DMS 273 (cell line): ENCODE measurements at regions not wholly inside any gene's neighbourhood (a gene's known extent, or its start where the extent isn't known, plus 50 kb on each side); places are given as distances from the start of the nearest gene placed in this dataset.
"Not testable (repeated sequence)": the region's sequence is repeated elsewhere in the genome, so short reads cannot be mapped to it uniquely, and the experiment has no call there.

Source experiments
- DNase-seq: peaks from one replicate; lab custom pipeline; 2025; ENCODE audit not compliant: unreplicated experiment; lab: John Stamatoyannopoulos, UW

DNA sequence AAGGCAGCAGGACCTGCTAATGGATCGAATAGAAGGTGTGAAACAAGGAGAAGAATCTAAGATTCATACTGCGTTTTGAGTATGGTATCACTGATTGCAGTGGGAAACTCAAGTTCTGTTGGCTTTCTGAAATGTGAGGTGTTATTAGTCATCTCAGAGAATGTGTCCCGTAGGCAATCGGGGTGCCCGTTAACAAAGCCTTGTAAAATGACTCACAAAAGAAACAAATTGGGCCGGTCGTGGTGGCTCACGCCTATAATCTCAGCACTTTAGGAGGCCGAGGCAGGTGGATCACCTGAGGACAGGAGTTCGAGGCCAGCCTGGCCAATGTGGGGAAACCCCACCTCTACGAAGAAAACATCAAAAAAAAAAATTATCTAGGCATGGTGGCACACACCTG is 118.2 kb upstream of the C7orf33 start:
- no peak for DNase-seq

DNA sequence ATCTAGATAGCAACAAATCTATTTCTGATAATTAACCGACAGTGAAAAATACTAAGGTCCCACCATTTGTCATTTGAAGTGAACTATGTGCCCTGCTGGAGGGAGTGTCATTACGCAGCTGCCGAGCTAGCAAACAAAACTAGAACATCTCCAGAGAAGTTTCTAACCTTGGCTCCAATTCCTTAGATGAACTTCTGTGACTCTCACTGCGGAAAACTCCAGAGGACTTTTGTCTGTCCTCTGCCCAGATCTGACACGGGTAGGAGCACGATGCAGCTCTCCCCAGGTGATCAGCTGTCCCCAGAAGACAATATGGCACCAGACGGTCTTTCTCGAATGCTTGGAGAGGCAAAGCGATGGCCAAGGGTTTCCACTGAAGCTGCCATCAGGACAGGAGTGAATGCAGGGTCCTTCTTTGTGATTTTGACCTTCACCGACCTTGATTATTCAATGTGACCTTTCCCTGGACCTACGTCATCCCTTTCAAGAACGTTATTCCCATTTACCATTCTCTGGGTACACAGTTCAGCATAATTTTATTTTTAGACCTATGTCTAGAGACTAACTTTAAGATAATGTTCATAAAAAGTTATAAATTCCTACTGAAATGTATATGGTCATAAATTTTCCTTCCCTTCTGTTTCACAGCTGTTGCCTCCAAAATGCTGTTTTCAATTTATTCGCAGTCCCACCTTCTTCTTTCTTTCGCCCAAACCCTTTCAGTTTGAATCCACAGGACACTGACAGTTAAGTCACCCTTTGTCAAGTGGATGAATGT is 116.7 kb upstream of the C7orf33 start:
- no peak for DNase-seq

DNA sequence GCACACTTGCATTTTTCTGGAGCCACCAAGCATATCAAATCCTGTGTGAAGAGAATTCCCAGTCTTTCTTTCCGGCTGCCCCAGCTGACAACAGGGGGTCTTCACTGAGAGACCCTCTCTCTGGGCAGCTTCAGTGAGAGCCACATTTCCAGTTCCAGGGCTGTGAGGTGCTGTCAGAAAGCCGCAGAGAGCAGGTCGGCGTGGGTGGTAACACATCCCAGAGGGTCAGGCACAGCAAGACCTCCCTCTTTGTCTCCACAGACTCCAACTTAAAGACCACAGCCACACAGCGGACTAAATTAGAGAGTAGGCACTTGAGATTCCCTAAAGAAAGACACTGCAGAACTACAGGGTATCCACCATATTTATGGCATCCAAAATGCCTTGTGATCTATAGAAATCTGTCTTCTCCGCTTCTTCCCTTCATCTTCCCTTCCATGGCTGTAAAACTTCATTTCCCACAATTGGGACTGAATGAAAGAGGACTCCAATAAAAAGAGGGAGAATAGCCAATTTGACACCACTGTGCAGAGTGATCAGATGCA is 116.0 kb upstream of the C7orf33 start:
- DNase-seq: no peak

DNA sequence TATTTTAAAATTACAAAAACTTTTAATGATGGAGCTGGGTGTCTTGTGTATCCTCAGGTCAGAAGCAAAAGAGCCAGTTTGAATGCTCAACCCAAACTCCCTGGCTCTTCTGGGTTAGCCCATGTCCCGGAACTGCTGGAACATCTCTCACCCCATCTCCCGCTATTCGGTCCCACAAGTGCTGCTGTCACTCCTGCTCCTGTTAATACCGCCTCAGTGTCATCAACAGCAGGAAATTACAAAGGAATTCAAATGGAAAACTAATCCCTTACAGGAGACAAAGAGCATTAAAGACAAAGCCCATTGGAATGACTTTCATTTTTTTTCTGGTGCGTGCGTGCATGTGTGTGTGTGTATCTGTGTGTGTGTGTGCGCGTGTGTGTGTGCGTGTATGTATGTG is 112.0 kb upstream of the C7orf33 start:
- no peak for DNase-seq

DNA sequence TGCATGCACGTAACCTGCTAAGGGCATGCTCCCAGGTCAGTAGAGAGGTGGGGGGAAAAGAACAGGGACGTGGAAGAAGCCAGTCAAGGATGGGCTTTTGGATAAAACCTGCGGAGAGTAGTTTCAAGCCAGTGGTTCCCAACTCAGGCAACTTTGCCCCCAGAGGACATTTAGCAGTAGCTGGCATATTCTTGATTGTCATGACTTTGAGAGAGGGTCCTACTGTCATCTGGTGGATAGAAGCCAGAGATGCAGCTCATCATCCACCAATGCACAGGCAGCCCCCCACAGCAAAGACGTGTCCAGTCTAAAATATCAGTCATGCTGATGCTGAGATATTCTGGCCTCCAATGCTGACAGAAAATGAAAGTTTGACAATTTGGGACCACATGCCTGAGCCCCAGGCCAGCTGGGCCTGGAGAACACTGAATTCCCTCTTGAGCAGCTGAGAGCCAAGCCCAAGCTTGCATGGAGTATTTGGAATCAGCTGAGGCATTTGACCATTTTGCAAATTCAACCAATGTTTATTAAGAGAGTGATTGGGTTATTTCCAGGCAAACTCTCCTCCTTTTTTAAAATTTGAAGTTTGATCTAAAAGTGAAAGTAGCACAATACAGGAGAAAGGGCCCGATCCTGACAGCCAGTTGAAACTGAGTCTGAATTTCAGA is 110.0 kb upstream of the C7orf33 start:
- peak; percentile 55 for DNase-seq

GRCh38 chr7:148481147-148481526 is 109.4 kb upstream of the C7orf33 start:
- DNase-seq: peak; percentile 71

DNA sequence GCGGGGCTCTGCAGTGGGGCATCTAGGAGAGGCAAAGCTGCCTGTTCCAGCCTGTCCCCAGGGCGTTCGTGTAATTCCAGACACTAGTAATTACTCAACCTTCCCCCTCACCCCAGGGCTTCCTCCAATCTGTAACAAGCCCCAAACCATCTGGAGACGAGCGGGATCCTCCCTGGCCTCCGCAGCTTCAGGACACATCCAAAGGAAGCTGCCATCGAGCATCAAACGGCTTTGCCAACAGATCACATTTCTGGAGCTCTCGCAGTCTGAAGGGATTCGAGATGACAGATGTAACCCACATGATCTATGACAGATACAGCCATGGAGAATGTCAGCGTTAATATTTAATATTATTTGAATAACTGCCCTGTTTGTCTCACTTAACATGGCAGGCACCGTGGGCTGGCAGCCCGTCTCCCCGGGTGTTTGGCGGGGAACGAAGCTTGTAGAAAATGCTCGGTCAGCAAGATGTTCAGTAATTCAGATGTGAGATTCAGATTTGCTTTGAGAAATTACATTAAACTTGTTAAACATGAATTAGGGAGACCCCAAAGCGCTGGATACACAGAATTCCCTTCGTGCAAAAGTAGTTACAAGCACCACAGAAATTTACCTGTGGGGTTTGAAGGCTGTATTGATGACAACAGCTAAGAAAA is 108.5 kb upstream of the C7orf33 start:
- peak; percentile 92 for DNase-seq

- peak; percentile 46 for DNase-seq
Measured at GRCh38 chr7:148483515-148484308, 106.9 kb upstream of the C7orf33 start.

DNA sequence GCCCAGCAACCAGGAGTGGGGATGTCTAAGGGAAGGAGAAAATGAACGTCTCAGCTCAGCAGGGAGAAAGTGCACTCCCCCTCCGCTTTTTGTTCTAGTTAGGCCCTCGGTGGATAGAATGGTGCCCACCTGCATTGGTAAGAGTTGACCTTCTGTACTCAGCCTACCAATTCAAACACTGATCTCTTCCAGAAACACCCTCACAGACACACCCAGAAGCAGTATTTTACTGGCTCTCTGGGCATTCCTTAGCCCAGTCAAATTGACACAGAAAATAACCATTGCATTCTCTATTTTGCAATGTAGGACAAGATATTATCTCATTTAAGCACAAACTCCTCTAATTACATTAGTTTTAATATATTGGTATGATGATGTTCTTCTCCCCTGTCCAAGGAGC is 106.1 kb upstream of the C7orf33 start:
- no peak for DNase-seq

GRCh38 chr7:148485618-148486017 is 104.9 kb upstream of the C7orf33 start:
- peak; percentile 51 for DNase-seq

DNA sequence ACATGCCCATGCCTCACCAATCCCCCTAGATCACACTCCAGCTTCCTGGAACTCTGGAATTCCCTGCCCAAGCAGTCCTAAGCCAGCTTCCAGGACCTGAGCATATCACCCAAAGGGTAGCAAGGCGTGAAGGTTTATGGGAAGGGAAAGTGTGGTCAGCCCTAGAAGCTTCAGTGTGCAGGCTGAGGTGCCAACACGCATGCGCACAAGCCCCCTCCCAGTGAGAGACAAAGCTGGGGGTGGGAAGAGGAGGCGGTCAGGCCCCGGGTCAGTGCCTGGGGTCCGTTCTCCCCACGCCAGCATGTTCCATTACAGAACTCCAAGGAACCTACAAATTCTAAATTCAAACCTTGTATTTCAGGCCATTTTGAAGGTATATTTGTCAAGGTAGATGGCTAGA is 103.6 kb upstream of the C7orf33 start:
- DNase-seq: no peak

GRCh38 chr7:148487912-148488311 is 102.7 kb upstream of the C7orf33 start:
- DNase-seq: no peak

DNA sequence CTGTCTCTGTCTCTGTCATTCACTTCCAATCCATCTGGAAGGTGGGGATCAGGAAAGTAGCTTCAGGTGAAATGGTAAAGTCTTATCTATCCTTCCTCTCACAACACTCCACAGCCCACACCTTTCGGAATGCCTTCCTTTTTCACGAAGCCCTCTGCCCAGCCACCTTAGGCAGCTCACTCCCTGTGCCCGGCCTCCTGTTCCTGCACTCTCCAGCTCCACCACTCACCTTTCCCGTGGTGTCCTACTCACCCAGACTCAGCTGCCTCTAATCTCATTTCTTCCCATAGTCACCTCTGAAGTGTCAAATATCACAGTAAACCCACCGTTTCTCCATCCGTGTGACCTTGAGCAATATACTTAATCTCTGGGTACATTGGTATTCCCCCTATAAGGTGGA is 100.9 kb upstream of the C7orf33 start:
- no peak for DNase-seq

DNA sequence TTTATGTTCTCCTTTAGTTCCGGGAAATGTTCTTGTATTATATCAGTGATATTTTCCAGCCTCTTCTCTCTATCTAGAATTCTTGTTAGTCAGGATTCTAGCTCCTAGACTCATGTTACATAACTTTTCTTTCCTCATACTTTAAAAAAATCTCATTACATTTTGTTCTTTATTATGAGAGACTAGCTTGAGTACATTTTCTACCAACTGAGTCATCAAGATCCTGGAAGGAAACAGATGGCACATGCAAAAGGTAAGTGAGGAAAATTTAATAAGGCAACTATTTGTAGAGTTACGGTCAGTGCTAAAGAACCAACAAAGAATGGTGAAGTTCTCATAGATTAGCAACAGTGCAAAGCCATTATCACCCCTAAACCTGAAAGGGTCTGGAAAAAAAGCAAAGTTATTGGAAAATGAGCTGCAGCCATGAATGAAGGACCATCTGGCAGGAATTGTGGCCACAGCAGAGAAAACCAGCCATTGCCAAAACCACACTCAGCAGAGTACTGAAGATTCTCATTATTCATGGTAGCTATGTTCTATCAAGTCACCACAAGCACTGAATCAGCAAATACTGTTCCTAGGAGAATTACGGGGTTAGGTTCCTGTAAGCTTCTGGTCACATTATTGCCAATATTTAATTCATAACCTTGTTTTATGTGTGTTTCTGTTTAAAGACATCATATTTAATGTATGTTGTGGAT is 98.3 kb upstream of the C7orf33 start:
- peak; percentile 55 for DNase-seq

DNA sequence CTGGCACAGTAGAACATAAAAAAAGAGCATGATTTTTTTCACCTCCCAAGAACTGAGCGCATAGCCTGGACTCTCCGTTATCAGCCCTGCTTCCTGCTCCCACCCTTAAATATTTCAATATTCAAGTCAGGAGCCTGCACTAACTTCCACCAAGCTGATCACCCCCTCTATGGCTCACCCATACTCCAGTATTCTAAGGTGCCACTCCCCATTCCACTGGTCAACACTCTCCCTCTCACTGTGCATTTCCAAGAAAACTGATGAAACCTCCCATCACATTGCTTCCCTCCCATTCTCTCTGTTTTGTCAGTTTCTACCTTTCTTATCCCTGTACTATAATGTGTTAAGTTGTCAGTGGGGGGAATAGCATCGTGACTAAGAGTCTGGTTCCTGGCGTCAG is 95.0 kb upstream of the C7orf33 start:
- no peak for DNase-seq

GRCh38 chr7:148500978-148501377 is 89.6 kb upstream of the C7orf33 start:
- DNase-seq: no peak

- DNase-seq: peak; percentile 81
Measured at GRCh38 chr7:148503900-148504487, 86.6 kb upstream of the C7orf33 start.

- DNase-seq: no peak
Measured at GRCh38 chr7:148505645-148506375, 84.8 kb upstream of the C7orf33 start.

DNA sequence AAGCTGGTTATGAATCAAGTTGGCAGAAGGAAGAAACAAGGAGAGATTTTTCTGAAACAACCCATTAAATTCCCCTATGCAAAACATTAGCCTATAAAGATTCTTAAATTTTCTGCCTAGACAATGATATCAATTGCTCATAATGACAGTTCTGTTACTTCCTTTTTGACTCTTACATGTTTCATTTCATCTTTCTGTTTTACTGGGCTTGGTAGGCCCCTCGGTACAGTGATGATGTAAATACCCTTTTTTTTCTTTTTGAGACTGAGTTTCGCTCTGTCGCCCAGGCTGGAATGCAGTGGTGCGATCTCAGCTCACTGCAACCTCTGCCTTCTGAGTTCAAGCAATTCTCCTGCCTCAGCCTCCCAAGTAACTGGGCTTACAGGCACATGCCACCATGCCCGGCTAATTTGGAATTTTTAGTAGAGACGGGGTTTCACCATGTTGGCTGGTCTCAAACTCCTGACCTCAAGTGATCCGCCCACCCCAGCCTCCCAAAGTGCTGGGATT is 83.4 kb upstream of the C7orf33 start:
- DNase-seq: not testable (repeated sequence)
